GM12872 (cell line): ENCODE measurements at regions not wholly inside any gene's neighbourhood (a gene's known extent, or its start where the extent isn't known, plus 50 kb on each side); places are given as distances from the start of the nearest gene placed in this dataset.

ENCODE experiments used
- TF ChIP-seq, protein P1 (sequence below): IDR thresholded peaks from 3 replicates; pipeline ENCODE4 v1.5.1; 2011; ENCODE audit warnings: low read depth, mild to moderate bottlenecking, low read length, moderate library complexity; ENCODE audit not compliant: insufficient read depth

GRCh38 chr2:239714116-239714515 is 311.0 kb downstream of the NDUFA10 start:
- TF ChIP-seq, protein P1, sequence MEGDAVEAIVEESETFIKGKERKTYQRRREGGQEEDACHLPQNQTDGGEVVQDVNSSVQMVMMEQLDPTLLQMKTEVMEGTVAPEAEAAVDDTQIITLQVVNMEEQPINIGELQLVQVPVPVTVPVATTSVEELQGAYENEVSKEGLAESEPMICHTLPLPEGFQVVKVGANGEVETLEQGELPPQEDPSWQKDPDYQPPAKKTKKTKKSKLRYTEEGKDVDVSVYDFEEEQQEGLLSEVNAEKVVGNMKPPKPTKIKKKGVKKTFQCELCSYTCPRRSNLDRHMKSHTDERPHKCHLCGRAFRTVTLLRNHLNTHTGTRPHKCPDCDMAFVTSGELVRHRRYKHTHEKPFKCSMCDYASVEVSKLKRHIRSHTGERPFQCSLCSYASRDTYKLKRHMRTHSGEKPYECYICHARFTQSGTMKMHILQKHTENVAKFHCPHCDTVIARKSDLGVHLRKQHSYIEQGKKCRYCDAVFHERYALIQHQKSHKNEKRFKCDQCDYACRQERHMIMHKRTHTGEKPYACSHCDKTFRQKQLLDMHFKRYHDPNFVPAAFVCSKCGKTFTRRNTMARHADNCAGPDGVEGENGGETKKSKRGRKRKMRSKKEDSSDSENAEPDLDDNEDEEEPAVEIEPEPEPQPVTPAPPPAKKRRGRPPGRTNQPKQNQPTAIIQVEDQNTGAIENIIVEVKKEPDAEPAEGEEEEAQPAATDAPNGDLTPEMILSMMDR, result no peak

- TF ChIP-seq, protein P1, result no peak
Measured at GRCh38 chr2:239712755-239713154, 311.9 kb upstream of the HDAC4 start.

- TF ChIP-seq, protein P1, result no peak
Measured at GRCh38 chr2:239711911-239712570, 311.2 kb upstream of the HDAC4 start.

DNA sequence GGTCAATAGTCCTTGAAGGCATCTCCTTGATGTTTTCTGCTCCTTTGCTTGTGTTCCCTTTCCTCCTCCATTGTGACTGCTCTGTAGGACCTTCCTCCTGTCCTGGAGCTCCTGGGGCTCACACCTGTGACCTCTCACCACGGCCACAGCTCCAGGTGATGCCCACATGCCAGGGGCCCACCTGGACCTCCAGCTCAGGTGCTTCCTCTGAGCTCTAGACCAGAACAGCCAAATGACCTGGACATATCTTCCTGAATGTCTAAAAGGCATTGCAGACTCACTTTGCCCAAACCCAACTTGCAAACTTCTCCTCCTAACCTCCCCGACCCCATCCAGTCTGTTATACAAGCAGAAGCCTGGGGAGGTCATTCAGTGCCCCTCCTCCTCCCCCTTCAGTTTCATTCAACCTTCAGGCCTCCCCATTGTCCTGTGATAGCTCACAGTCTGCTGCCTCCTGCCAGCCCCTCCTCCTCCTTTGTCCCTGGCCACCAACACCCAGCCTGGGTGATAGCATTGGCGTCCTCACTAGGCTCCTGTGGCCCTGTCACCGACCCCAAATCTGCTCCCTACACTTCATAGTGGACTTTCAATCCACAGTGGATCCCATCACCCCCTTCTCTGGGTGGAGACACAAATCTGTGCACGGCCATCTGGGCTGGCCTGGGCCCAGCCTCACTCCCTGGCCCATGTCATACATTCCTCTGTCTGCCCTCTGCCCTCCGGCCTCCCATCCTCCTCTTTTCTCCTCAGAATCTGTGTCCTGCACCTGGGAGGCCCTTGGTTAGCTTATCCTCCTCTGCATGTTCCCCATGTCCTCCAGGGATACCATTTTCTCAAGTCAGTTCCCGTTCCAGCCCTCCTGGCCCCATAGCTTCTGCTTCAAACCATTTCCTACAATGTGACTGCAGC is 310.4 kb upstream of the HDAC4 start:
- TF ChIP-seq, protein P1, result no peak

DNA sequence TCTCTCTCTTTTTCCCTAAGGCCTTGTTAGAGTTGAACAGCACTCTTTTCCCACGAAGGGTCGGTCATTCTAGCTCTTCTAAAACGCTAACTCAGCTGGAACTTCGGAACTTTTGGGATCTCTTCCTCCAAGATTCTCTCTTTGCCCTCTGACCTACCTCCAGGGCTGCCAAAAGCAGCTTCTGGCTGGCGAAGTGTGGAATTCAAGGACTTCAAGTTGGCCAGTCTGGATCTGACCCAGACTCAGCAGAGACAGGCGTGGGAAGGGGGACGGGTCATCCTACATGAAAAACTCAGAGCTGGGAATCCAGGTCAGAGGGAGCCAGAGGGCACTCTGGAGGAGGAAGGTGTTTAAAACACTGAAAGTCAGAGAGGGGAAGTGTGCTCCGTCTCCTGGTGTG is 305.5 kb upstream of the HDAC4 start:
- TF ChIP-seq, protein P1, result no peak

- TF ChIP-seq, protein P1, result no peak
Measured at GRCh38 chr2:239704737-239705136, 303.9 kb upstream of the HDAC4 start.

DNA sequence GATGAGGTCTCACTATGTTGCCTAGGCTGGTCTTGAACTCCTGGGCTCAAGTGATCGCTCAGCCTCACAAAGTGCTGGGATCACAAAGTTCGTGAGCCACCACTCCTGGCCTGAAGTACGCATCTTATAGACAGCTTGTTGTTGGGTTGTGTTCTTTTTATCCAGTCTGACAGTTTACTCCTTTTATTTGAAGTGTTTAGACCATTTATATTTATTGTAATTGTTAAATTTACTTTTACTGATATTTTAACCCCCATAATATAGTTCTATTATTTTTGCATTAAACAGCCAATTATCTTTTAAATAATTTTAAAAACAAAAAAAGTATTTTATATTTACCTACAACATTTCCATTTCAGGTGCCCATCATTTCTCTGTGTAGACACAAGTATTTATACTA is 303.0 kb upstream of the HDAC4 start:
- TF ChIP-seq, protein P1, result no peak
